HCEC 1CT (cell line): ENCODE measurements at regions not wholly inside any gene's neighbourhood (a gene's known extent, or its start where the extent isn't known, plus 50 kb on each side); places are given as distances from the start of the nearest gene placed in this dataset.
"Not testable (repeated sequence)": the region's sequence is repeated elsewhere in the genome, so short reads cannot be mapped to it uniquely, and the experiment has no call there.

ENCODE experiments used
- DNase-seq: peaks from one replicate; pipeline ENCODE4 v3.0.0-alpha.2; 2017

GRCh38 chr10:71086439-71087080 is 125.8 kb upstream of the UNC5B start:
- DNase-seq = no peak

DNA sequence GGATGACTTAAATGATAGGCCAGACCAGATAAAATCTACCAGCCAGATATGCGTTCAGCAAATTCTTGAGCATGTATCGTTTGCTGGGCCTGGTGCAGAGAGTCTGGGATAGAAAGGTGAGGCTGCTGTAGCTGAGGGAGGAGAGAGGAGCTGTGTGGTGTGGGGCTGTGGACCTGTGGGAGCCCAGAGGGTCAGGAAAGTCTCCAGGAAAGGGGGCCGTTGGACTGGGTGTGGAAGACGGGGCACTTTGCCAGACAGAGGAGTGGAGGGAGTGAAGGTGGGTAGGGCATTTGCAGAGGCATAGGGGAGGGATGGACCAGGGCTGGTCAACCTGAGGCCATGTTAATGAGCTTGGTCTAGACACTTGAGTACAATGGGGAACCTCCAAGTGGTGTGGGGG is 124.7 kb upstream of the UNC5B start:
- DNase-seq = no peak

DNA sequence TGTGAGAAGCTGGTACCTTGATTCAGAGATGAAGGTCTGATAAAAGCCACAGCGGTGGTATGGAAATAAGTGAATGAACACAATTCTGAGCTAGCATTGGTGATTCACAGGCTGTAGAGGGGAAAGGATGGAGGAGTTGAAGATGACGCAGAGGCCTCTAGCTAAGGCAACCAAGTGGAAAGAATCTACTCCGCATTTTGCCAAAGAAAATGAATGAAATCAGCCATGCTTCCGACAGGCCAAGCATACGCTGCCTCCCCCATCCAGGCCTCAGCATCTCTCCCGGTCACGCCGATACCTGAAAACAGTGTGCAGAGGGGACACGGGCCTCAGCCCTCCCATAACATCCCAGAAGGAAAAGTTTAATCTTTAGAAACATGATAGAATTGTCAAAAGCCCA is 124.3 kb upstream of the UNC5B start:
- DNase-seq = no peak

DNA sequence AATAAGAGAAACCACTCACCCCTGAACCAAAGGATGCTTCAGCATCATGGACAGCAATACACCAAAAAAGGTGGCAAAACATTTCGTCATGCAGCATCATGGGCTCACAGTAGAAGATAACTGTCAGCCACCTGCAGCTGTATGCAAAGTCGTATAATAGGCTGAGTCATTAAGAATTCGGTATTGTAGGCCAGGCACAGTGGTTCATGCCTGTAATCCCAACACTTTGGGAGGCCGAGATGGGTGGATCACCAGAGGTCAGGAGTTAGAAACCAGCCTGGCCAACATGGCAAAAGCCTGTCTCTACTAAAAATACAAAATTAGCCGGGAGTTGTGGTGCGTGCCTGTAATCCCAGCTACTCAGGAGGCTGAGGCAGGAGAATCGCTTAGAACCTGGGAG is 123.8 kb upstream of the UNC5B start:
- not testable (repeated sequence) for DNase-seq

DNA sequence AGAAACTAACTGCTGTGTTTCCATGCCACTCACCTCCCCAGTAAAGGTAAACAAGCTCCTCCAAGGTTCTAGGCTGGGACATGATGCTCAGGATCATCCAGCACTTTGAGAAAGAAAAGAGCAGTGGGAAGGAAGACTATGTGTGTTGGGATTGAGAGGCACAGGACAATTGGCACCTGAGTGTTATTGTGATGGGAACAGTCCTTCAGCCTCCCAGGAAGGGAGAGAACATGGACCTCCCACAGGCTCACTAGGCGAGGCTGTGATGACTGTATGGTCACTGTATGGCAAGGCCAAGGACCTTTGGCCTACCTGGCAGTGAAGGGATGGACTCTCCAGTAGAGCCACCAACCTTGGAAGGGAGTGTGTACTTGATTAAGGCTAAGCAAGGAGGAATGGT is 123.2 kb upstream of the UNC5B start:
- no peak for DNase-seq

DNA sequence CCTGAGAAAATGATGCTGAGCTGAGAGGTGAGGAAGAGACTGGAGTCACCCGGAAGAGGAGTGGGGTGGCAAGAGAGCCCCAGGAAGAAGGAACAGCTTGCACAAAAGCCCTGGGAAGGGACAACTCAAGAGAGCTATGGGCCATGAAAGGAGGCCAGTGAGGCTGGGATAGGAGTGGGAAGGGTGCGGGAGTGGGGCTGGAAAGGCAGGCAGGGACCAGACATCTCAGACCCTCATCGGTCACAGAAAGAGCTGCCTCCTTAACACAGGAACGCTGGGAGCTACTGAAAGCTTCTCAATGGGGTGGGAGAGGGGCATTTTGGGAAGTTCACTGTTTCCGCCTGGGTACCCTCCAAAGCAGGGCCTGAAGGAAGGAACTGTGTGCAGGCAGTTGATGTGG is 122.0 kb upstream of the UNC5B start:
- no peak for DNase-seq

DNA sequence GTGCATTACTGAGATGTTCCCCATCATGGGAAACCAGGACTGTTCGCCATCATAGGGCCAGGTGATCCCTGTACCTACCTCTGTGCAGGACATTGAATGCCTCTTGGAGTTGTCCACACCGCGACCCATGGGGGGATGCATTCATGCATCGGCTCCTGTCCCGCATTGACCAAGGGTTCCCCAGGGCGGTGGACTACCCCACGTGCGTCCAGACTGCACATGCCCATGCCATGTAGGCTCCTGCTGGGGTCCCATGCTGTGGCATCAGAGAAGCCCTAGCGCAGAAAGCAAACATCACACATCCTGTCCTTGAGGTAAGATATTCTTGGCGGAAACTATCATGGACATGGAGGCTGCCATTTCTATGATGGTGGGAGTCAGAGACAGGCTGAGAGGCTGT is 121.6 kb upstream of the UNC5B start:
- no peak for DNase-seq

- DNase-seq = no peak
These were observed 119.5 kb upstream of the UNC5B start for GRCh38 chr10:71092812-71093401.

DNA sequence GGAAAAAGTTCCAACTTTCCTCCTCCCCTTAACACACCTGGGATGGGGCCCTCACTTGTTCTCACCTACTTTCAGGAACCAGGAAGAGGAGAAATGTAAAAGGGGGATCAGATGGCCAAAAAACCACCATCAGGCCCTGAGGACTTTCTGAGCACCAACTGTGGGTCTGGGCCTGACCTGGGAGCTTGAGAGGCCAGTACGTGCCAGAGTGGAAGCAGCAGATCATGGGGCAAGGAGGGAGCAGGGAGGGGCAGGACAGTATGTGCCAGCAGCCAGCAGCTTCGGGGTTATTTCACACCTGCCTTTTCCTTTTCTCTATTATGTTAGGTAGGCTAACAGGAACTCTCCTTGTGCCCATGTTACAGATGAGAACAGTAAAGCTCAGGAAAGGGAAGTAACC is 118.8 kb upstream of the UNC5B start:
- no peak for DNase-seq

DNA sequence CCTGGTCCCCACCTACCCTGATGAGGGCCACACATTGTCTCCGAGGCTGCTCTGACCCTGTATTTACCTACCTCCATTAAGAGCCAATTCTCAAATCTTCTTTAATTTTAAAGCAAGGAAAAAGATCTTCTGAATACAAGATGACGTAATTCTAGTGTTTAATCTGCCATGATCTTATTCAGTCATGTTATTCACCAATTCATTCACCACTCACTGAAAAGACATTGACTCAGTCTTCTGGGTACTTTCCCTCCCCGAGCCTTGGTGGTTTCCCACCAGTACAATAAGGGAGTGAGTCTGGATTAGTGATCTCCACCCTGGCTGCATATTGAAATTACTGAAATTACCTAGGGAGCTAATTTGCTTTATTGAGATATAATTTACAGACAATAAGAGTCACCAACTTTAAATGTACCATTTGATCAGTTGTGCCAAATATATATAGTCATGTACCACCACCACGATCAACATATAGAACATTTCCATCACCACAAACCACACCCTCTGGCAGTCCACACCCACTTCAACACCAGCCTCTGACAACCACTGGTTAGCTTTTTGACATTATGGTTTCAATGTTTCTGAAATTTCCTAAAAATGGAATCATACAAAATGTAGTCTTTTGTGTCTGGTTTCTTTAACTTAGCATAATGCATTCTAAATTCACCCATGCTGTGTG is 117.5 kb upstream of the UNC5B start:
- DNase-seq = no peak

DNA sequence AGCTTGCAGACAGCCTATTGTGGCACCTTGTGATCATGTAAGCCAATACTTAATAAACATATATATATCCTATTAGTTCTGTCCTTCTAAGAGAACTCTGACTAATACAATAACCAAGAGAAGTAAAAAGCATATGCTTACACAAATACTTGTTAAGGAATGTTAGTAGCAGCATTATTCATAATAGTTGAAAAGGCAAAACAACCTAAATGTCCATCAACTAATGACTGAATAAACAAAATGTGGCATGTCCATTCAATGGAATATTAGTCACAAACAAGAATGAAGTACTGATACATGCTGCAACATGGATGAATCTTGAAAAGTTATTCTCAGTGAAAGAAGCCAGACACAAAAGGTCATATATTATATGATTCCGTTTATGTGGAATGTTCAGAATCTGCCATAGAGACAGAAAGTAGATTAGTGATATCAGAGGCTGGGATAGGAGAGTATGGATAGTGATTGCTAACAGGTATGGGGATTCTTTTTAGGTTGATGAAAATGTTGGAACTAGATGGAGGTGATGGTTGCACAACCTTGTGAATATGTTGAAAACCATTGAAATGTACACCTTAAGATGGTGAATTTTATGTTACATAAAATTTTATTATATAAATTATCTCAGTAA is 112.5 kb upstream of the UNC5B start:
- DNase-seq = no peak

GRCh38 chr10:71103961-71104360 is 108.4 kb upstream of the UNC5B start:
- no peak for DNase-seq

GRCh38 chr10:71106151-71106550 is 106.2 kb upstream of the UNC5B start:
- DNase-seq = not testable (repeated sequence)

- DNase-seq = not testable (repeated sequence)
These were observed 105.3 kb upstream of the UNC5B start for GRCh38 chr10:71107117-71107516.

- not testable (repeated sequence) for DNase-seq
These were observed 104.3 kb upstream of the UNC5B start for GRCh38 chr10:71108042-71108441.

GRCh38 chr10:71112138-71112785 is 100.1 kb upstream of the UNC5B start:
- DNase-seq = no peak

DNA sequence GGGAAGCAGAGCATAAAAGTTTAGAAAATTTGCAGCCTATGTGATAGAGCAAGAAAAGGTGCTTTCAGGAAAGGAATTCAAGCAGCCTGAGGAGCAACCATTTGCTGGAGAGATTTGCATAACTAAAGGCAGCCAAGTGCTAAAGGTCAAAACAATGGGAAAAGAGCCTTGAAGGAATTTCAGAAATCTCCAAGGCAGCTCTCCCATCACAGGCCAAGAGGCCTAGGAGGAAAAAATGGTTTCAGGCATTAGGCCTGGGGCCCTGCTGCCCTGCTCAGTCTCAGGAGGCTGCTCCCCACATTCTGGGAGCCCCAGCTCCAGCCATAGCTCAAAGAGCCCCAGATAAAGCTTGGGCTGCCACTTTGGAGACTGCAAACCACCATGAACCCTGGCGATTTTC is 95.9 kb upstream of the UNC5B start:
- no peak for DNase-seq

- DNase-seq = not testable (repeated sequence)
These were observed 94.8 kb upstream of the UNC5B start for GRCh38 chr10:71117589-71117988.

DNA sequence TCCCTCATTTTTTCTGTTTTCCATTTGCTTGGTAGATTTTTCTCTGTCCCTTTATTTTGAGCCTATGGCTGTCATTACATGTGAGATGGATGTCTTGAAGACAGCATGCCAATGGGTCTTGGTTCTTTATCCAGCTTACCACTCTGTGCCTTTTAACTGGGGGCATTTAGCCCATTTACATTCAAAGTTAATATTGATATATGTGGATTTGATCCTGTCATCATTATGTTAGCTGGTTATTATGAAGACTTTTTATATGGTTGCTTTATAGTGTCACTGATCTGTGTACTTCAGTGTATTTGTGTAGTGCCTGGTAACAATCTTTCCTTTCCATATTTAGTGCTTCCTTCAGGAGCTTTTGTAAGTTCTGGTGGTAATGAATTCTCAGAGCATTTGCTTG is 89.3 kb upstream of the UNC5B start:
- no peak for DNase-seq

DNA sequence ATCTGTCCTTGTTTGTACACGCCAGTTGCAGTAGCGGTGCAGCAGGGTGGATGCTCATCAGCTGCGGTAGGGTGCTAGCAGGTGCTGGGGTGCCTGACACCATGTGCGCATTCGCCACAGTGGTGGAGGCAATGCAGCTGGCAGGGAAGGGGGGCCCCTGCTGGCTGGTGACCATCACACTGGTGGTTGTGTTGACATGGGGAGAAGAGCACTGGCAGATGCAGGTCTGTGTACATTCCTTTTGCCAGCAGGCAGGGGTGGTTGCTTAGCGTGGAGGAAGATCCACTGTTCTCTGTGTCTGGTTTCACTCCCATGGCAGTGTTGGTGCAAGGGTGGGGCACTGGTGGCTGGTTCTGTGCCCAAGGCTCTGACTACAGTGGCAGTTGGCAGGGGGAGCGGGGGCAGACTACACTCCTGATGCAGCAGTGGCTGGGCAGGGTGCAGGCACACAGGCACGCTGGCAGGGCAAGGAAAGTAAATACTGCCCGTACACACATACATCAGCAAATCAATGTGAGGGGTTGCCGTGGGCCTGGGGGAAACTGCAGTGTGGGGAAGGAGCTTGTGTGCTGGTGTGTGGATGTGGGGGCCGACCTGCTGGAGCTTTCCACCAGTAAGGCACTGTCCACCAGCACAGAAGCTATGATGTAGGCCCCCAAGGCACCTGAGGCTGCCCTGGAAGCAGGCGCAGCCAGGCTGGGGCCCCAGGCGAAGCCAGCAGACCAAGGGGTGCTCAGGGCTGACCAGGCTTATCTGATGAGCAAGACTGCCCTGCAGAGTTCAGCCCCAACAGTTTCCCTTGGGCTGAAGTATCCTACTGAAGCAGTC is 87.2 kb upstream of the UNC5B start:
- DNase-seq = no peak

- DNase-seq = no peak
These were observed 86.6 kb upstream of the UNC5B start for GRCh38 chr10:71125749-71126107.

GRCh38 chr10:71126432-71126831 is 85.9 kb upstream of the UNC5B start:
- no peak for DNase-seq

DNA sequence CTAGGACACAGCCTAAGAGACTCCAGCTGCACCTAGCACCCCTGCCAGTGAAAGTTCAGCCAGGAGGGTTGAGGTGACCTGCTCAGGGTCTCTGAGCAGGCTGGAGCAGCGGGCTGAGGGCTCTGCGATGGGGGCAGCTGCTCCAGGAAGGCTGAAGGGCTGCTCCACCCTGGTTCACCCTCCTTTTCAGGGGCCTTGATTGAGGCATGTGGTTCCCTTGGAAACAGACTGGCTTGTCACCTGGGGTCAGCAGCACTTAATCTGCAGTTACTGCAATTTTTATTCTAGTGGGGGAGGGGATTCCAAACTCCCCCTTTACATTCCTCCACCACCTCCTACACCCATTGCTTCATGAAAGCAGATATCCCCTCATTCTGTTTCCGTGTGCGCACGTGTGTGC is 85.3 kb upstream of the UNC5B start:
- no peak for DNase-seq
